ENCODE measurements at regions not wholly inside any gene's neighbourhood (a gene's known extent, or its start where the extent isn't known, plus 50 kb on each side); places are given as distances from the start of the nearest gene placed in this dataset.
A peak's percentile ranks its signal among the peaks of the same experiment; 100 is the strongest.

- H3K4ac ChIP-seq (ENCODE audit: low read depth, low read length): no peak overlapping the region
- H3K14ac ChIP-seq (replicated peaks; ENCODE audit: low read depth, low read length): no peak overlapping the region
- ChIA-PET CTCF (no interaction called here), POLR2A (ENCODE audit: unreplicated experiment) (no interaction called here)
- no peak overlapping the region for H2AK5ac ChIP-seq (ENCODE audit: low read depth, low read length)
- no peak overlapping the region for H2AFZ ChIP-seq (replicated peaks; ENCODE audit: low read length, poor library complexity)
- no peaks in the 10 kb centered on the region for H3K36me3 ChIP-seq (ENCODE audit: control insufficient read depth, insufficient read depth, low read length)
- peaks cover 2% of the 10 kb centered on the region; the same call in 1 of the 2 replicates for H3K4me1 ChIP-seq (ENCODE audit: control insufficient read depth, insufficient read depth, low read length)
- no peak overlapping the region for H4K5ac ChIP-seq (ENCODE audit: low read depth, low read length)
- no peak overlapping the region for H3K9ac ChIP-seq (ENCODE audit: low read depth, low read length)
- WGBS, 2 experiments (ENCODE audit: extremely low coverage in 2 of 2, insufficient read length in 1 of 2): no CpG with 5 or more reads among the region's 1 CpG
- H3K27me3 ChIP-seq (ENCODE audit: control insufficient read depth, insufficient read depth, low read length): no peaks in the 10 kb centered on the region
- DNase-seq: peak; percentile 85
- H2BK5ac ChIP-seq (ENCODE audit: low read depth, low read length, poor library complexity, severe bottlenecking): peak overlapping the region; percentile 30
- H3K9me1 ChIP-seq (ENCODE audit: insufficient read depth, low read length): no peaks in the 10 kb centered on the region; the same call in 1 of the 2 replicates
- H3K9me3 ChIP-seq (ENCODE audit: control insufficient read depth, insufficient read depth, low read length): no peaks in the 10 kb centered on the region
- H3K27ac ChIP-seq (ENCODE audit: insufficient read depth, low read length): no peak overlapping the region
- peak overlapping the region; percentile 81 for H3K4me2 ChIP-seq (ENCODE audit: low read depth, low read length)
- no peak overlapping the region for H3K23ac ChIP-seq (ENCODE audit: low read depth, low read length)
- in situ Hi-C loops (cut with MboI; ENCODE audit: low sequenced_read_pairs): no loop called here
- dilution Hi-C loops (cut with HindIII; ENCODE audit: low sequenced_read_pairs, unreplicated experiment): no loop called here
- peak overlapping the region; percentile 53; the same call in 1 of the 2 replicates for H3K18ac ChIP-seq (ENCODE audit: low read depth, low read length)
- intact Hi-C loops (cut with micrococcal nuclease): no loop called here
- TF ChIP-seq CEBPB (IDR thresholded peaks at IDR 0.05; ENCODE audit: low read depth, low read length) (peak; percentile 16; the same call in 1 of the 2 replicates), RAD21 (IDR thresholded peaks at IDR 0.05; ENCODE audit: low read length) (no peak)
- no peak overlapping the region for H2AK9ac ChIP-seq (replicated peaks; ENCODE audit: low read depth, low read length, poor library complexity)
- no peak overlapping the region for H2BK120ac ChIP-seq (ENCODE audit: low read depth, low read length)
- H4K8ac ChIP-seq (ENCODE audit: low read depth in 2 of 2, low read length in 2 of 2): no peak overlapping the region; a peak in 1 of 4 replicates
- no peak overlapping the region for H3K56ac ChIP-seq (ENCODE audit: extremely low read depth, insufficient read depth, low read length)
- no peaks in the 10 kb centered on the region for H4K20me1 ChIP-seq (ENCODE audit: insufficient read depth, low read length)
- no peak overlapping the region for H2BK20ac ChIP-seq (ENCODE audit: low read depth, low read length)
- H3K79me1 ChIP-seq (ENCODE audit: low read depth in 1 of 2, low read length in 2 of 2): no peaks in the 10 kb centered on the region
- H2BK15ac ChIP-seq (ENCODE audit: low read depth, low read length): no peak overlapping the region
- no peak overlapping the region for H4K91ac ChIP-seq (ENCODE audit: insufficient read depth, low read depth, low read length)
- peak; percentile 73; the same call in 1 of the 2 replicates for ATAC-seq (ENCODE audit: low read depth)
- no peak overlapping the region for H3K4me3 ChIP-seq (ENCODE audit: insufficient read depth, low read depth, low read length)
- no TSS peak for BruUV-seq (replicated peaks)
These were observed 149.9 kb downstream of the MRPL39 start for GRCh38 chr21:25457411-25457810.

Data from IMR-90 (cell line).